Astrocyte of the spinal cord (primary cell): ENCODE measurements at regions not wholly inside any gene's neighbourhood (a gene's known extent, or its start where the extent isn't known, plus 50 kb on each side); places are given as distances from the start of the nearest gene placed in this dataset.

Experiments used
- DNase-seq: peaks from one replicate; pipeline ENCODE4 v3.0.0; 2011; ENCODE audit warnings: low read depth, low spot score
- H3K4me3 ChIP-seq: 2 replicates; pipeline ENCODE4 v1.5.1; 2011; ENCODE audit warnings: low read depth, mild to moderate bottlenecking, low read length, moderate library complexity
- CTCF ChIP-seq: IDR thresholded peaks from 2 replicates; pipeline ENCODE4 v1.5.1; 2012; ENCODE audit warnings: low read depth, mild to moderate bottlenecking, low read length, inconsistent platforms
- in situ Hi-C: cut with HindIII; loops from 2 replicates; pipeline ENCODE4 v1.10.0; 2017; ENCODE audit warnings: low sequenced_read_pairs

GRCh38 chr7:106768324-106768751 lies 96.7 kb upstream of the PIK3CG start:
- no peak for TF ChIP-seq CTCF
- H3K4me3 ChIP-seq: no peak overlapping the region
- in situ Hi-C loops: no loop called here
- peak; percentile 41 for DNase-seq

GRCh38 chr7:106770191-106770590 lies 94.9 kb upstream of the PIK3CG start:
- no peak overlapping the region for H3K4me3 ChIP-seq
- in situ Hi-C loops: no loop called here
- peak; percentile 89 for DNase-seq
- TF ChIP-seq CTCF: no peak

- peak; percentile 88 for DNase-seq
- TF ChIP-seq CTCF: no peak
- in situ Hi-C loops: no loop called here
- H3K4me3 ChIP-seq: no peak overlapping the region
These were observed 92.4 kb upstream of the PIK3CG start for GRCh38 chr7:106772655-106773108.

- no peak for TF ChIP-seq CTCF
- no peak for DNase-seq
- in situ Hi-C loops: no loop called here
- no peak overlapping the region for H3K4me3 ChIP-seq
These were observed 91.9 kb upstream of the PIK3CG start for GRCh38 chr7:106773228-106773627.

GRCh38 chr7:106773721-106774120 lies 91.4 kb upstream of the PIK3CG start:
- in situ Hi-C loops: no loop called here
- H3K4me3 ChIP-seq: no peak overlapping the region
- no peak for DNase-seq
- no peak for TF ChIP-seq CTCF

GRCh38 chr7:106774213-106774767 lies 90.8 kb upstream of the PIK3CG start:
- no peak overlapping the region for H3K4me3 ChIP-seq
- DNase-seq: no peak
- TF ChIP-seq CTCF: no peak
- in situ Hi-C loops: no loop called here
